RPMI7951 (cell line): ENCODE measurements at regions not wholly inside any gene's neighbourhood (a gene's known extent, or its start where the extent isn't known, plus 50 kb on each side); places are given as distances from the start of the nearest gene placed in this dataset.
A peak's percentile ranks its signal among the peaks of the same experiment; 100 is the strongest.

Experiments
- DNase-seq: peaks from one replicate; pipeline ENCODE4 v3.0.0-alpha.2; 2012; ENCODE audit warnings: low read depth

DNA sequence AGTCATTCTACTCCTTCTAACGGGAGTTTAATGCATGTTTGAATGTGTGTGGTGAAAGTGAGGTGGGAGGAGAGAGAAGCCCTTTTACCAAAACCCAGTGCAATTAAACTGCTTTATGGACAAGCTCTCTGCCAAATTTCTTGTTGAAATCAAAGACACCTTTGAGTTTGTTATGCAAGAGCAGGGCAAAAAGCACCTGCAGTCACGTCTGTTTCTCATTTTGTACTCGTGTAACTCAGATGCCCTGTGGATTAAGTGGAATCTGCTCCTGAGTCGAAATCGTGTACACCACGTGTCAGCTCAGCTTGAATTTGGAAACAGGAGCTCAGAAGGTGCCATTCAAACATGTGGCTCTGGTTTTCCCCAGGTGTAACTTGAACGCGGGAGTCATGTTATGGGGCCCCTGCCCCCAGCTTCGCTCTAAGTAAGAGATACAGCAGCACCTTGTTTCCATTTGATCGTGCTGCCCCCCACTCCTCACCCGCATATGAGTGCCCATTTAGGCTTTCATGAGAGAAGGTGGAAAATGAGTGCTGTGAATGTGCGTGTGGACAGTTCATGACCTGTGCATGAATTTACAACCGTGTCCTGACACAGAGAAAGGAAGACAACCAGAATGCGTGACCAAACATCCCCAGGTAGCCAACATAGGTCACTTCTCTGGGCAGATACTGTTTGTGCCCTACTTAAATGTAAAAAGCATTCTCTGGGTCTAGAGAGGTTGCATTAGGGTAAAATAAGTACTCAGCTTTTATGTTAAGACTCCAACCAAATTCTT is 347.0 kb upstream of the SLC30A5 start:
- DNase-seq: no peak

DNA sequence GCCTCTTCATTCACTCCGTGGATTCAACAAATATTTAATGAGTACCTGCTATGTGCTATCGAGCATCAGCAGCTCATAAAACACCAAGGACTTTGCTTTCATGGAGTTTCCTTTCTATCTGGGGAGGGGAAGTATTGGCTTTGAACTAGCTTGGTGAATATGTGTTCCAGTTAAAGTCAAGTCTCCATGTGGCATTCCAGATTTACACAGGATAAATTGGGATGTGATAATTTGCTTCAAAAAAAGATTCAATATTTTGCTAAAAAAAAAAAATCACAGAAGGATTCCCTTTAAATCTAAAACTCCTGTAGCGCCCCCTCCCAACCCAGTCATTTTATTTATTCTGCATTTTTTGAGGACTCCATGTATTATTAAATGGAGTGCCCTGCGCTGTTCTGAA is 346.3 kb upstream of the SLC30A5 start:
- no peak for DNase-seq

DNA sequence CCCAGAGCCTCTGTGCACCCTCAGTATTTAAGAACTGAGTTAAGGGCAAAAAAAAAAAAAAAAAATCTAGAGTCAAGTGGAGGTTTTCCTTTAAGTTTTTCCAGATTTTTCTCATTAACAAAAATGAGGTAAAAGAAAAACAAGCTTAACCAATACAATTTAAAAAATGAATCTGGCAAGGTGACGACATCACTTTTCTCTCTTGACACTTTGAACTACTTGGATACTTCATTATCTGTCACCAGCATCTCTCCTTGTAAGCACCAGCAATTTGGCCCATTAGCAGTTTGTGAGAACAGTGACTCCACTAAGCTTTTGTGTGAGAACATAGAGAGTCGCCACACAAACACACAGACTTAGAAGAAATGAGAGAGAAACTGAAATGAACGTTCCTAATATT is 345.7 kb upstream of the SLC30A5 start:
- no peak for DNase-seq

DNA sequence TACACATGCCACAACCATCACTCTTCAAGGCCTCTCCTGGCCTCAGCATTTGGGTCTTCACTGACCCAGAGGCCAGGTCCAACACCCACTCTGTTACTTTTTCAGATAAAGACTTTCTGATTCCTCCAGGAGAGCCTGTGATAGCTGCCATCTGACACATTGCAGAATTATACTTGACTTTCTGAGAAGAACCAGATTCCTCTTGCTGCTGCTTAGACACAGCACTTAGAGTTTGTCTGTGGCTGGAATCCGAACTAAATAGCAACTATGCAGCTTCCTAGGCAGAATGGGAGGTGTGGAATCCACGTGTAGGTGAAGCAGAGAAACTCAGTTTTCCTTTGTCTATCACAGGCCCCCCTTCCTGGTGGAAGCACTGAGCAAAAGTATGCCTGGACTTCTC is 344.7 kb upstream of the SLC30A5 start:
- DNase-seq: no peak

DNA sequence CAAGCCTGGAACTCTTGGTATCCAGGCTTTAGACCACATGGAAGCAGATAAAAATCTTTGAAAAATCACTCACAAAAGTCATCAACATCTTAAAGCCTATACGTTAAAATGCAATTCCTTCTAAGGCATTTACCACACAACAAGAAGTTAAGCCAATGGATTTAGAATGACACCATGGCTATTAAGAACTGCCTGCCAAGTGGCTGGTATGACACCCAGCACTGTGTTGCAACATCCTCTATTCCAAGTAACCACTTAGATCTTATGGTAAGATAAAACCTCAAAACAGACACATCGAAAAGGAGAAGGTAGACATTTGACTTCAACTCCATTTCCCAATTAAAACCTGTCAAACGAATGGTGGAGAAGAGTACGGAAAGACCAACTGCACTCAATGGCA is 344.2 kb upstream of the SLC30A5 start:
- DNase-seq: peak; percentile 62

DNA sequence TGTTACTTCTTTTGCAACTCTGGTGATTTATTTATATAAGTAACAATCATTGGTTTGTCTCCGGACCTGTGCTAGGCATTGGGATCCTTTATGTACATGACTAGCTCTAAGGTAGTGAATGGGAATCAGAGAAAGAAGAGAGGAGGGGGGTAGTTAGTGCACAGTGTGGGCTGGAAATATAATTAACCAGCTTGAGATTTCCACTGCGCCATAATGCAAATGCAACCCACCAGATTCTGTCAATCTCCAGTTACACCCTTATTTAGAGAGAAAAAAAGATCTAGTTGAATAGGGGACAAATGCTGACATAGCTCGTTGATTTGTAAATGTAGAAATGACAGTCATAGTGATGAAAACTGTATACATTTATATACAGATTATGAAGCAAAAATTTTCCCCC is 342.2 kb upstream of the SLC30A5 start:
- DNase-seq: no peak

DNA sequence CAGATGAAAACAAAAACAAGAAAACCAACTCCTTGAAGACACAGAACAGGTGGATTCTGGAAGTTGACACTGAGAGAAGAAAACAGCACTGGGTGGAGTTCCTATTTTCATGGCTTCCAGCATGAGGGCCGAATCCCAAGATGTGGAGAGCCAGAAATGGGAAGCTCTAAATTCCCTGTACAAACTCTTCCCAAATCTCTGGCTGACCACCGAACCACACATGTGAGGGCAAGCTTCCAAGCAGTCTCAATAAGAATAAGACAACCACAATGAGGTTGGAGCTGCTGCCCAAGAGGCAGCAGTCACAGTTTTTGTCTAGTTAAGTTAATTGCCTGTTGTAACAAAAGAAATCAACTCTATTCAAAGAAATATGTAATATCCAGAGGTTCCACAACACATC is 339.3 kb upstream of the SLC30A5 start:
- DNase-seq: peak; percentile 7

DNA sequence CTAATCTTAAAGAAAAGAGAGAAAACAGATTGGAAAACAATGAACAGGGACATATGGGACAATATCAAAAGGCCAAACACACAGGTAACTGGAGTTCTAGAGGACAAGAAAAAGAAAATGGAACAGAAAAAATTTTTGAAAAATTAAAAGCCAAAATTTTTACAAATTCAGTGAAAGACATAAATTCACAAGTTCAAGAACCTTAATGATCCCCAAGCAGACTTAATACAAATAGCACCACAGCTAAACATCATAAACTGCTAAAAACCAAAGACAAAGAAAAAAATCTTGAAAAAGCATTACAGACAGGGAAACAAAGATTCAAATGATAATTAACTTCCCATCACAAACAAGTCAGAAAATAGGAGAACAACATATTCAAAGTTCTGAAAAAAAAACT is 338.5 kb upstream of the SLC30A5 start:
- DNase-seq: no peak

DNA sequence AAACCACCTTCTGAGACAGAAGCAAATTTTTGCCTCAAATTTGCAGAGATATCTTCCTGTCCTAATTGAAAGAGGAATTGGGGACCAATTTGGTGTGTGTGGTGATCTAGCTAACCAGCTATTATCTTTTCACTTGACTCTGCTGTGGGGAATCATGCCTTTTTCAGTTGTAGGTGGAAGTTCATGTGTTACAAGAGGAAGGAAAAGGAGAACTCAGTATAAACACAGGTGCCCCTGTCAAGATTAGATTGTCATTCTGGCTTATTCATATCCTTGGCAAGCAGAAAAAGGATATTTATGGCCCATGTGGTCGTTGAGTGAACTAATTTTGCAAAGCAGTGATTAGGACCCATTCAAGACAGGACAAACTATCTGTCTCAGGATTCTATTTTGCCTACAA is 336.8 kb upstream of the SLC30A5 start:
- no peak for DNase-seq

DNA sequence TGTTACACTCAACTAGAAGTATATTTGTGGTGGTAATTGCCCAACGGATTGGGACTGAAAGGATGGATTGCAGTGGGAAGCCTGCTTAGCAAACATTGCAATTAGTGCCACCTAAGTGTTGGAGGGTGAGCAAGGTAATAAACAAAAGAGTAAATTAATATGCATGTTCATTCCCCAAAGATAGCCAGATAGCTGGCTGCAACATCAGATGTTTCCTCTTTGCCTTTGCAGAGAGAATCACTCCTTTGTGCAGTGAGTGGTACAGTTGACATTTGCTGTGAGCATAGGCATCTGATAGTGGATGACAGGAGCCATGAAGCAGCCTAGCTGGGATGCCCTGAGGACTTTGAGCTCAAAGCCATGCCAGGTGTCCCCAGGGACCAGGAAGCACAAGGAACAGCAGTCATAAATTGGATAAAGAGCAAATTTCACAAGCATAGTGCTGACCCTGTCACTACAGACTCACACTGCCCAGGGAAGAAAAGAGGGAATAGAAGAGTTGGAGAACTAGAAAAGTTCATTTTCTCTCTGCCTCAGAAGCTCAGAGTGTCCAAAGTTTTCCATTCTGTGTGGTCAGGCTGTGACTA is 336.1 kb upstream of the SLC30A5 start:
- peak; percentile 17 for DNase-seq

DNA sequence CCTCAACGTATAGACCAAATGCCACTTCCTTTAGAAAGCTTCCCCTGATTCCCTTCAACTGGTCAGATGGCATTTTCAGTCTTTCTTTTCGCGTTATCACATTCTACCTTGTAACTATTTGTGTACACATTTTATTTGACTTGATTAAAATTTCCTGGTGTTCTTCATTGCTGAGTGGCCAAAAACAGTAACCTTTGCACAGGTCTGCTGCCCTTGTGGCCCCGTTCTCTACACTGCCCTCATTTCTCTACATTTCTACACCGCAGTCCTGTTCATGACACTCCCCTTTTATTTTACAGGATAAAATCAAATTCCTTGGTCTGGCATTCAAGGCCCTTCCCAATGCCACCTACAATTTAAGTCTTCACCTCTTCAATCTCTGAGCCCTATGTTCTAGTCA is 334.2 kb upstream of the SLC30A5 start:
- DNase-seq: no peak

DNA sequence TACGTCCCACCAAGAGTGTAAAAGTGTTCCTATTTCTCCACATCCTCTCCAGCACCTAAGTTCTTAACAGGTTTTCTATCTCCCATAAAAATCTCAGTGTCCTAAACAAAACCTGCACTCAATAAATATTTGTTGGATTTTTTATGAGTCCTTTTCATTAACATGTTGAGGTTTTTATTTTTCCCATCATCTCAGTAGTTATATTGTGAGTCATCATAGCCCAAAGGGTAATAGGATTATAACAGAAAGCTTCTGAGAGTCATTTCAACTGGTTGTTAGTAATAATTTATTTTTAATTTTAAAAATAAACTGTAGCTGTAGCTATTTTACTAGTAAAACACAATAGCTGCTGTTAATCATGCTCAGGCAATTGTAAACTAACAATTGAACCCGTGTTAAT is 331.6 kb upstream of the SLC30A5 start:
- peak; percentile 49 for DNase-seq

DNA sequence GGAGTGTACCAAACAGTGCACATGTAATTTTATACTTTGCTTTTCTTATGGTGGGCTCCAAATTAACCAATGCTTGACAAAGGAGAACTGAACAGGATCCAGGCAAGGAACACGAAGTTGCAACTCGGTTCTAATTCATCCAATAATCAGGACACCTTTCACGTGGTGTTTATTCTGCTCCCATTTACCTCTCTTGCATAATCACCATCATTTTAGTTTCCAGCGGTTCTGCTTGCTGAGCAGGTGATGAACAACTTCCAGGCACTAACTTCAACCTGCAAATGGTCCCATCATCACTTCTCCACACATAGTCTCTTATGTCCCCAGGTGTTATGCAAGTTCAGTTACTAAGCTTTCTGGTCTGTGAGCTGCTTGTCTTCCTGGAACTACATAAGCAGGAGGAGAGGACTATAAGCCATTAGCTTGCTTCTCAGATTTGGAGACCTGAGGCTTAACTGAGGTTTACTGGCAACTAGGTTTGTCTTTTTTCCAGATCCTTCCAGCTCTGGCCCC is 326.8 kb upstream of the SLC30A5 start:
- DNase-seq: no peak

DNA sequence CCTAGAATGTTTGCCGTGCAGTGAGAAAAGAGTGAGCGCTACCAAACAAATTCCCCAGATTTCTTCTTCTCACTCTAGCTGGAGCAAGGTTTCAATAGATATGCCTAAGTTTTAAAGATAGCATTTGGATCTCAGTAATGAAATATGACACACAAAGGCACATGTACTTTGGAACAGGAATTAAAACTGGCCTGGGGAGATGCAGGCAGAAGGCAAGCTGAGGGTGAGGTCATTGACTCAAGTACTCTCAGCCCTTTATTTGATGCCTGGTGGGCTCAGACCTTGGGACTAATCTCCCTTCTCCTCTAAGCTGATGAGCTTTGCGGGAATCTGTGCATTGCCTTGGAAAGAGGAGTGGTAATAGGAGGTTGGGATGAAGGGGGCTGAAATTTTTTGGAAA is 323.3 kb upstream of the SLC30A5 start:
- DNase-seq: no peak

DNA sequence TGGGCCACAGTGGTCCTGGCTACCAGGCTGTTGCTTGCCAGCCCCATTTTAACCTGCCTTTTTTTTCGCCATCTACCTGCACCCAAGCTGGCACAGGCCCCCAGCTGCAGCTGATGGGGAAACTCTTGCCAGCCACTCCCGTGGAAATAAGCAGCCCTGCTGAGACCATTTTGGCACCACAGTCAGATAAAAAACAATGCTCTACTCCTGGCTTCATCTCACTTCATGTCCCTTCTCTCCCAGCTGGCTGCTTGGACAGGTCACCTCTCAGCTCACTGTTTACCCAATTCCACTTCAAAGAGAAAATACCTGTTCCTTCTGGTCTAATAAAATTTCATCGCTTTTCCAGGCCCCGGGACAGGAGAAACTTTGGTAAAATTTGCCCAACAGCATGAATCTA is 322.6 kb upstream of the SLC30A5 start:
- DNase-seq: no peak

DNA sequence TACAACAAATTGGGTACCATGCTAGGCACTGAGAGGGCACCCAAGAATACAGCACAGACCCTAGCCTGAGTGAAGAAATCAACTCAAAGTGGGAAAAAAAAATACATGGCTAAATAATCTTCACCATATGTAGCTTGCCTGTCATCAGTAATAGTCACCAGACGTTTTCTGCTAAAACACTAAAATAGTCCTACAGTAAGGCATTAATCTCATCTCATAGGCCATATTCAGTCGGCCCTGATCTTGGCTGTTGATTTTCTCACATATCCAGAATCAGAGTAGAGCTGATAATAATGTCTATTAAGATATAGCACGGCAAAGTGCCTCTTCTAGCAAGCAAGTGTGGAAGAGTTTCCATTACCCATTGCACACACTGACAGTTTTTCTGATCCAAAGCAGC is 322.1 kb upstream of the SLC30A5 start:
- DNase-seq: no peak

DNA sequence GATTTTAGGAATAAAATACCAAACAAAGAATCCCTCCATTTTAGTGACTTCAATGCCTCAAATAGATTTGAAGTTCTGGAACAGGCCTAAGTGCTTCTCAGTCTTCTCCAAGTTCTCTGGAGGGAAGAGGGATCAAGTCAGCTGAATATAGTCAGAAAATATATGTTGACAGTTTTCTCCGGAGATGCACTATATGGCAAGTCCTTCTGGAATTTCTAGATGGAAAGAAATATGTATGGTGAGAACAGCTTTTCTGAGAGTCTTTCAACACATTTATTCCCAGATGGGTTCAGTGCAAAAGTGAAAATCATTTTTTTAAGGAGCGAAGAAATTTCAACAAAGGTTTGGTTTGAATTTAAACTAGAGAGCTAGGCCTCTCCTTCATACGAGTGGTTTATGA is 317.4 kb upstream of the SLC30A5 start:
- DNase-seq: no peak

DNA sequence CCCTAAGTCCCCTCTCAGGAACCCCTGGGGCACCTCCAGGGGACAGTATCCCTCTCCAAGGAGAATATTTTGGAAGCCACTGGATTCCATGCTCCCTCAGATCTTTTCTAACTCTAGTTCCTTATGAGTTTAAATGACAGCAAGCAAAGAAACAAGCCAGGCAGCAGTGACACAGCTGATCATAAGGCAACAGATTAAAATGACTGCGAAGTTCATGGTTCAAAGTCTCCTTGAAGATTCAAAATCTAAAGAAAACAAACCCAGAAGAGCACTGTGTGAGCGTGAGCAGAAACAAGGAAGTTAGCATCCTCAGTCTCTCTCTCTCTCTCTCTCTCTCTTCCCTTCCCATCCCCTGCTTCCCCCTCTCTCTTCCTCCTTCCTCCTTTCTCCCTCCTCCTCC is 316.7 kb upstream of the SLC30A5 start:
- no peak for DNase-seq

DNA sequence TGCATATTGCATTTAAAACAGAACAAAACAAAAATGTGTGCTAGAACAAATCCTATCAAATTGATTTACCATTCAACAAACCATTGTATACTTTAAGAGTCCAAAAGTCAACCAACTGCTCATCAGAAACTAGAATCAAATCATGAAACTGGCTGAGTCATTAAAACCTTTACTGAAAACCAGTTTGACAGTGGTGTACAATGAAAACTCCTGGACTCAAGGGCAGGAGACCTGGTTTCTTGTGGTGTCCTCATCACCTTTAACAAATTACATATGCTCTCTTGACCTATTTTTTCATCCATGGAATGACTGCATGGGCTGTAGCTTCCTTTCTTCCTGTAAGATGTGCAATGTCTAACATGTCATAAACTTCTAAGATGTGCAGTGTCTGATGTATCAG is 315.3 kb upstream of the SLC30A5 start:
- no peak for DNase-seq

DNA sequence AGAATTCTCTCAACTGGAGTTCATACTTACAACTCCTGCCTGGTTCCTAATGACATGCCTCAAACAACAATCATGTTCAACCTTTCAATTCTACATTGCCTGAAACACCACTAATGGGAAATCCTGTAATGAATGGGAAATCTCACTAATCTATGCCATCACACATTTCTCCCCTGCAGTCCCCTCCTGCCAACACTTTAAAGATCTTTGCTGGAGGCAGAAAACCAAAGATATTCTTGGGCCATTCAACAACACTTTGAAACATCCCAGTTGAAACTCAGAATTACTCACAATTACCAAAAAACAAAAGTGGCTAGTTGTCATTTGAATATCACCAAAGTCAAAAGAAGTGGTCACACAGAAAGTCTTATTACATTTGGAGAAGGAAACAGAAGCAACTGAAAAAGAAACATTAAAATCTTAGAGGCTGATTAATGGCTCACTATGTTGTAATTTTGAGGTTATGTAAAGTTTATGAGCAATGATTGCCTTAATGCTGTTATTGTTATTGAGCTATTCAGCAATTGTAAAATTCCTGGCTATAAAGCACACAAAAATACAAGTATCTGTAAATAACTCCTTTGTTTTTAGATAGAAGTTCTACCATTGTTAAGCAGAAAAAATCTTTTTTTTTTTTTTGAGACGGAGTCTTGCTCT is 313.4 kb upstream of the SLC30A5 start:
- DNase-seq: no peak

DNA sequence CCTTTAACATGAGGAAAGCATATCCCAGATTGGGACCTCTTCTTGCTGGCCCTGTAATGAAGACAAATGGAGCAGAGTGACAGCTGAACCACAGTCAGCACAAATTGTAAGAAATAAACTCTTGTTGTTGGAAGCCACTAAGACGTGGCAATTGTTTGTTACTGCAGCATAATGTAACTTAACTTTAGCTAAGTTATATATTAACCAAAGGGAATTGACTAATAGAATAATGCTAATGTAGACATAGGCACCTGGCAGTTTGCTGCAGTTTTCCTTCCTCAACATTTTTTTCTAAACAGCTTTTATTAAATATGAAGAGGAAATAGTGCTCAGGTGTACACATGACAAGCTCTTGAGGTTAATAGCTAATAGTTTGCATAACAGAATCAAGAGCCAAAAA is 300.7 kb upstream of the SLC30A5 start:
- DNase-seq: no peak

DNA sequence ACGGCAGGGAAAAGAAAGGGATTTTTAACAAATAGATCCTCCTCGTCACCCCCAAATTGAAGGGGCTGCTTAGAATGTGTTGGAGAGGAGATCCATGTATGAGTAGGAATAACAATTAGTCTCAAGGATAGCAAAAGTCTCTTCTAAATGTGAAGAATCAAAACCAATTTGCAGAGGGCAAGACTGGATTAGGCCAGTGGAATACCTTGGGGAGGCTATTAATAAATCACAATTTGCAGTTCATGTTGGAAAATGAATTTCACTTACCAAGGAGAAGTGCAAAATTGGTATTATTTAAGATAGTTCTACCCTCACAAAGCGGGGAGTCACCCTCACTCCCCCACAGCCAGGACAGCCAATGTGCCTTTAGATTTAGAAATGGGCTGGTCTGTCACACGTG is 299.8 kb upstream of the SLC30A5 start:
- no peak for DNase-seq

DNA sequence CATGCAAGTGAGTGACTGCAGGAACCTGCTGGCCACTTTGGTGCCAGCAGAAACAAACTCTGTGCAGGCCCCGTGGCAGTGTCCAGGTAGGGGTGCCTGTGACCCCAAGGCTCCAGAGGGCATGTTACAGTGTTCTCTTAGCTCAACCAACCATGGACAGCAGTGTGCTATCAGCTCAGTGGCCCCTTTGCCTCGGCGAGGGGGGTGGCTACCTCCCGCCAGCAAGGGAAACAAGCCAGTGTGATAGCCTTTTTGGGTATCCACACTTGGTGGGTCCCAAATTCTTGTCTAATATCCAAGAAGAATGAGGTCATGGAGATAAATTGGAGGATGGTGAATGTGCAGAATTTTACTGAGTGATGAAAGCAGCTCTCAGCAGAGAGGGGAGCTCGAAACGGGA is 298.6 kb upstream of the SLC30A5 start:
- DNase-seq: no peak
